Mucosa of descending colon (tissue), 3 donors: ENCODE measurements at regions not wholly inside any gene's neighbourhood (a gene's known extent, or its start where the extent isn't known, plus 50 kb on each side); places are given as distances from the start of the nearest gene placed in this dataset.
"Not testable (repeated sequence)": the region's sequence is repeated elsewhere in the genome, so short reads cannot be mapped to it uniquely, and the experiment has no call there.

Experiments used
- ATAC-seq: fragments of 200-7000 bp; cut with Tn5 transposase; one replicate; pipeline ENCODE4 v1.9.1; 2020; ENCODE audit warnings: mild to moderate bottlenecking, moderate library complexity
- DNase-seq, 3 donors: peaks; one replicate each; pipeline ENCODE4 v3.0.0-alpha.2; 2020
- H3K36me3 ChIP-seq: fragments of 200-600 bp; one replicate; pipeline ENCODE4 v1.8.0; 2021; ENCODE audit warnings: low read depth, mild to moderate bottlenecking
- H3K4me1 ChIP-seq: fragments of 200-600 bp; one replicate; pipeline ENCODE4 v1.8.0; 2021; ENCODE audit warnings: low read depth, mild to moderate bottlenecking
- H3K4me3 ChIP-seq: fragments of 200-600 bp; one replicate; pipeline ENCODE4 v1.8.0; 2021; ENCODE audit warnings: mild to moderate bottlenecking
- H3K9me3 ChIP-seq: fragments of 200-600 bp; one replicate; pipeline ENCODE4 v1.8.0; 2021; ENCODE audit warnings: mild to moderate bottlenecking
- CTCF ChIP-seq: fragments of 200-600 bp; IDR thresholded peaks from one replicate; pipeline ENCODE4 v1.8.0; 2022; ENCODE audit warnings: antibody characterized with exemption, mild to moderate bottlenecking
- intact Hi-C, 2 donors: fragments of 100-400 bp; cut with DNase I in 1 of 2; cut with micrococcal nuclease in 1 of 2; formaldehyde crosslinking; loops; one replicate each; pipeline versions ENCODE4 v1.11.0 to v1.11.1; 2022; cut with DNase I, micrococcal nuclease
- donor health status: DM: no; HTN: no; CAD: no; lungs with moderate emphysema.
- donor health status: DM: no; HTN: no; CAD: no.
- donor health status: DM: no; HTN: yes; CAD: no.

GRCh38 chr22:33149611-33150010 lies 91.4 kb upstream of the SYN3 start:
- TF ChIP-seq CTCF, result no peak
- ATAC-seq (no peak), DNase-seq (no peak)
- Histone ChIP-seq H3K9me3 (no peaks in the 10 kb centered on the region), H3K4me1 (no peaks in the 10 kb centered on the region), H3K4me3 (no peak overlapping the region), H3K36me3 (no peaks in the 10 kb centered on the region)
- intact Hi-C loops, result no loop called here

GRCh38 chr22:33144721-33145120 lies 86.5 kb upstream of the SYN3 start:
- Histone ChIP-seq H3K4me3 (no peak overlapping the region), H3K9me3 (no peaks in the 10 kb centered on the region), H3K36me3 (no peaks in the 10 kb centered on the region), H3K4me1 (no peaks in the 10 kb centered on the region)
- ATAC-seq, result no peak
- TF ChIP-seq CTCF, result no peak
- no peak for DNase-seq
- intact Hi-C loops, result no loop called here

GRCh38 chr22:33142282-33143055 lies 84.3 kb upstream of the SYN3 start:
- Histone ChIP-seq H3K9me3 (no peaks in the 10 kb centered on the region), H3K4me1 (no peaks in the 10 kb centered on the region), H3K36me3 (no peaks in the 10 kb centered on the region), H3K4me3 (no peak overlapping the region)
- TF ChIP-seq CTCF, result no peak
- DNase-seq (no peak), ATAC-seq (no peak)
- intact Hi-C loops, result no loop called here

GRCh38 chr22:33139937-33140336 lies 81.8 kb upstream of the SYN3 start:
- Histone ChIP-seq H3K9me3 (no peaks in the 10 kb centered on the region), H3K4me1 (no peaks in the 10 kb centered on the region), H3K4me3 (no peak overlapping the region), H3K36me3 (no peaks in the 10 kb centered on the region)
- DNase-seq (no peak), ATAC-seq (no peak)
- intact Hi-C loops, result no loop called here
- TF ChIP-seq CTCF, result no peak

GRCh38 chr22:33138333-33138732 lies 80.2 kb upstream of the SYN3 start:
- H3K4me1 ChIP-seq, intact Hi-C loops, H3K4me3 ChIP-seq, H3K9me3 ChIP-seq, DNase-seq, ATAC-seq, H3K36me3 ChIP-seq: not testable (repeated sequence)

GRCh38 chr22:33130473-33130872 lies 72.3 kb upstream of the SYN3 start:
- no peaks in the 10 kb centered on the region for H3K36me3 ChIP-seq
- H3K4me1 ChIP-seq, result no peaks in the 10 kb centered on the region
- intact Hi-C loops, result no loop called here
- no peak for DNase-seq
- H3K4me3 ChIP-seq, result no peak overlapping the region
- TF ChIP-seq CTCF, result no peak
- no peak for ATAC-seq
- no peaks in the 10 kb centered on the region for H3K9me3 ChIP-seq
